H9 (cell line): ENCODE measurements at regions not wholly inside any gene's neighbourhood (a gene's known extent, or its start where the extent isn't known, plus 50 kb on each side); places are given as distances from the start of the nearest gene placed in this dataset.

Experiments used
- DNase-seq: peaks from one replicate; pipeline ENCODE4 v3.0.0-alpha.2; 2017
- H2AFZ ChIP-seq: one replicate; pipeline ENCODE4 v1.6.1; 2013; ENCODE audit warnings: mild to moderate bottlenecking, low read length, control low read depth, moderate library complexity
- H2AK5ac ChIP-seq: 2 replicates; pipeline ENCODE4 v1.6.1; 2013; ENCODE audit warnings: low read length, control low read depth, mixed read lengths; ENCODE audit not compliant: insufficient read length
- H2BK120ac ChIP-seq: one replicate; pipeline ENCODE4 v1.6.1; 2013; ENCODE audit warnings: low read depth, mild to moderate bottlenecking, low read length, control low read depth, inconsistent platforms; ENCODE audit not compliant: poor library complexity, severe bottlenecking
- H2BK12ac ChIP-seq: 2 replicates; pipeline ENCODE4 v1.6.1; 2013; ENCODE audit warnings: low read length, control low read depth, mixed read lengths, low read depth; ENCODE audit not compliant: insufficient read length
- H2BK15ac ChIP-seq: 2 replicates; pipeline ENCODE4 v1.6.1; 2013; ENCODE audit warnings: low read depth, low read length, control low read depth
- H2BK20ac ChIP-seq: one replicate; pipeline ENCODE4 v1.6.1; 2013; ENCODE audit warnings: low read depth, mild to moderate bottlenecking, low read length, control low read depth, inconsistent platforms; ENCODE audit not compliant: poor library complexity, severe bottlenecking
- H2BK5ac ChIP-seq: 2 replicates; pipeline ENCODE4 v1.6.1; 2013; ENCODE audit warnings: low read length, control low read depth, mixed read lengths; ENCODE audit not compliant: insufficient read length
- H3K14ac ChIP-seq: 2 replicates; pipeline ENCODE4 v1.6.1; 2013; ENCODE audit warnings: low read length, control low read depth; ENCODE audit not compliant: insufficient read depth
- H3K18ac ChIP-seq: 2 replicates; pipeline ENCODE4 v1.6.1; 2013; ENCODE audit warnings: low read depth, mild to moderate bottlenecking, mixed read lengths, low read length, control low read depth; ENCODE audit not compliant: insufficient read length
- H3K23ac ChIP-seq: 2 replicates; pipeline ENCODE4 v1.6.1; 2013; ENCODE audit warnings: low read length, control low read depth, mixed read lengths, low read depth; ENCODE audit not compliant: insufficient read length
- H3K23me2 ChIP-seq: 2 replicates; pipeline ENCODE4 v1.6.1; 2013; ENCODE audit warnings: low read depth, mild to moderate bottlenecking, mixed read lengths, low read length, control low read depth; ENCODE audit not compliant: insufficient read length, poor library complexity, severe bottlenecking
- H3K27ac ChIP-seq: 2 replicates; pipeline ENCODE4 v1.5.1; 2013; ENCODE audit warnings: low read length, control low read depth, mixed read lengths, low read depth; ENCODE audit not compliant: insufficient read length
- H3K27me3 ChIP-seq: 2 replicates; pipeline ENCODE4 v1.6.1; 2013; ENCODE audit warnings: low read length, control low read depth, inconsistent platforms; ENCODE audit not compliant: insufficient read depth
- H3K4ac ChIP-seq: 2 replicates; pipeline ENCODE4 v1.6.1; 2013; ENCODE audit warnings: low read depth, mild to moderate bottlenecking, control low read depth, inconsistent platforms, low read length, moderate library complexity
- H3K4me1 ChIP-seq: 2 replicates; pipeline ENCODE4 v1.6.1; 2013; ENCODE audit warnings: low read length, control low read depth, inconsistent platforms; ENCODE audit not compliant: insufficient read depth
- H3K4me2 ChIP-seq: 2 replicates; pipeline ENCODE4 v1.6.1; 2013; ENCODE audit warnings: low read length, control low read depth, mixed read lengths; ENCODE audit not compliant: insufficient read length, insufficient read depth
- H3K56ac ChIP-seq: 2 replicates; pipeline ENCODE4 v1.6.1; 2013; ENCODE audit warnings: low read depth, mild to moderate bottlenecking, mixed read lengths, low read length, control low read depth; ENCODE audit not compliant: insufficient read length
- H3K79me1 ChIP-seq: 2 replicates; pipeline ENCODE4 v1.6.1; 2013; ENCODE audit warnings: low read depth, mild to moderate bottlenecking, moderate library complexity, low read length, control low read depth, inconsistent platforms; ENCODE audit not compliant: insufficient read depth, poor library complexity, severe bottlenecking
- H3K79me2 ChIP-seq: 2 replicates; pipeline ENCODE4 v1.6.1; 2013; ENCODE audit warnings: low read length, control low read depth, inconsistent platforms; ENCODE audit not compliant: insufficient read depth
- H3K9ac ChIP-seq: 2 replicates; pipeline ENCODE4 v1.6.1; 2013; ENCODE audit warnings: low read length, control low read depth, mixed read lengths; ENCODE audit not compliant: insufficient read length; ENCODE audit errors: extremely low read depth
- H3K9me3 ChIP-seq: one replicate; pipeline ENCODE4 v1.6.1; 2013; ENCODE audit warnings: low read depth, low read length, inconsistent platforms; ENCODE audit not compliant: control insufficient read depth
- H3T11ph ChIP-seq: one replicate; pipeline ENCODE4 v1.6.1; 2013; ENCODE audit warnings: mild to moderate bottlenecking, low read length, control low read depth, inconsistent platforms
- H4K20me1 ChIP-seq: one replicate; pipeline ENCODE4 v1.6.1; 2013; ENCODE audit not compliant: control insufficient read depth, insufficient read length, insufficient read depth
- H4K5ac ChIP-seq: 2 replicates; pipeline ENCODE4 v1.6.1; 2013; ENCODE audit warnings: low read depth, mild to moderate bottlenecking, mixed read lengths, low read length, control low read depth; ENCODE audit not compliant: insufficient read length
- H4K8ac ChIP-seq: replicated peaks from 2 replicates; pipeline ENCODE4 v1.6.1; 2013; ENCODE audit warnings: low read length, control low read depth, mixed read lengths, low read depth; ENCODE audit not compliant: insufficient read length
- H4K91ac ChIP-seq: 2 replicates; pipeline ENCODE4 v1.6.1; 2013; ENCODE audit warnings: low read depth, mild to moderate bottlenecking, moderate library complexity, mixed read lengths, low read length, control low read depth; ENCODE audit not compliant: insufficient read length
- H3K27ac Mint-ChIP-seq, 3 experiments: 2 replicates in 2 of 3; 3 replicates in 1 of 3; pipeline ENCODE4 v1.8.0; 2020 to 2021; ENCODE audit warnings: mixed read lengths in 3 of 3, mild to moderate bottlenecking in 1 of 3, moderate library complexity in 1 of 3
- H3K27me3 Mint-ChIP-seq: 2 replicates; pipeline ENCODE4 v1.8.0; 2021; ENCODE audit warnings: low read depth, mild to moderate bottlenecking, moderate library complexity, mixed read lengths
- H3K36me3 Mint-ChIP-seq, 3 experiments: 2 replicates in 2 of 3; 3 replicates in 1 of 3; pipeline ENCODE4 v1.8.0; 2020 to 2021; ENCODE audit warnings: low read depth in 3 of 3, mixed read lengths in 3 of 3; ENCODE audit not compliant: insufficient read depth in 1 of 3
- H3K4me1 Mint-ChIP-seq, 2 experiments: 2 replicates each; pipeline ENCODE4 v1.8.0; 2020; ENCODE audit warnings: mixed read lengths in 2 of 2
- H3K4me3 Mint-ChIP-seq, 2 experiments: 2 replicates in 1 of 2; 3 replicates in 1 of 2; pipeline ENCODE4 v1.8.0; 2020 to 2021; ENCODE audit warnings: mild to moderate bottlenecking in 2 of 2, mixed read lengths in 2 of 2, moderate library complexity in 1 of 2
- H3K9me3 Mint-ChIP-seq, 2 experiments: 2 replicates in 1 of 2; 3 replicates in 1 of 2; pipeline ENCODE4 v1.8.0; 2020; ENCODE audit warnings: mild to moderate bottlenecking in 2 of 2, mixed read lengths in 2 of 2, moderate library complexity in 1 of 2
- CTCF ChIP-seq: fragments of 200-600 bp; sonication (generic); conservative IDR thresholded peaks from 3 replicates; pipeline ENCODE4 v1.8.0; 2021; ENCODE audit warnings: antibody characterized with exemption, mild to moderate bottlenecking
- WGBS: extraction: QIAGEN DNeasy Blood & Tissue Kit; methylation state at CpG from one replicate; pipeline ENCODE4 v1.1.7; 2013; ENCODE audit warnings: missing lambda C conversion rate, low lambda C conversion rate, mixed read lengths; ENCODE audit not compliant: insufficient read length; ENCODE audit errors: extremely low coverage; 5-methylcytosine and 5-hydroxymethylcytosine counted together

GRCh38 chr4:123876671-123877101 lies 480.1 kb downstream of the SPRY1 start:
- Histone ChIP-seq H3K56ac (no peak overlapping the region), H3K14ac (no peak overlapping the region), H3K23me2 (no peaks in the 10 kb centered on the region), H4K20me1 (no peaks in the 10 kb centered on the region), H4K91ac (no peak overlapping the region), H3K79me2 (no peaks in the 10 kb centered on the region), H4K5ac (no peak overlapping the region), H2AK5ac (no peak overlapping the region), H3T11ph (no peak overlapping the region), H2AFZ (no peak overlapping the region), H2BK120ac (no peak overlapping the region), H2BK12ac (no peak overlapping the region), H2BK15ac (no peak overlapping the region), H3K23ac (no peak overlapping the region), H3K27me3 (no peaks in the 10 kb centered on the region), H4K8ac (no peak overlapping the region), H3K27ac (no peak overlapping the region), H3K79me1 (no peaks in the 10 kb centered on the region), H2BK20ac (no peak overlapping the region), H3K9me3 (no peaks in the 10 kb centered on the region), H3K4me2 (no peak overlapping the region), H3K18ac (no peak overlapping the region), H3K4me1 (no peaks in the 10 kb centered on the region), H2BK5ac (no peak overlapping the region), H3K9ac (no peak overlapping the region), H3K4ac (no peak overlapping the region)
- Mint-ChIP-seq H3K4me3 (no peak overlapping the region), H3K27ac (no peak overlapping the region), H3K9me3 (peaks cover 8 to 14% of the 10 kb centered on the region in 2 experiments; a peak in 4 of 5 replicates), H3K27me3 (no peaks in the 10 kb centered on the region), H3K4me1 (peaks cover 9 to 10% of the 10 kb centered on the region in 2 experiments), H3K36me3 (peaks cover 0 to 16% (median 4%) of the 10 kb centered on the region in 3 experiments; a peak in 4 of 7 replicates)
- WGBS: no CpG with 5 or more reads among the region's 2 CpGs
- no peak for TF ChIP-seq CTCF
- no peak for DNase-seq
